ENCODE measurements at regions not wholly inside any gene's neighbourhood (a gene's known extent, or its start where the extent isn't known, plus 50 kb on each side); places are given as distances from the start of the nearest gene placed in this dataset.

- DNase-seq (ENCODE audit: low spot score): no peak
Observed at GRCh38 chr4:24164054-24164693, 274.3 kb upstream of the PPARGC1A start.

DNA sequence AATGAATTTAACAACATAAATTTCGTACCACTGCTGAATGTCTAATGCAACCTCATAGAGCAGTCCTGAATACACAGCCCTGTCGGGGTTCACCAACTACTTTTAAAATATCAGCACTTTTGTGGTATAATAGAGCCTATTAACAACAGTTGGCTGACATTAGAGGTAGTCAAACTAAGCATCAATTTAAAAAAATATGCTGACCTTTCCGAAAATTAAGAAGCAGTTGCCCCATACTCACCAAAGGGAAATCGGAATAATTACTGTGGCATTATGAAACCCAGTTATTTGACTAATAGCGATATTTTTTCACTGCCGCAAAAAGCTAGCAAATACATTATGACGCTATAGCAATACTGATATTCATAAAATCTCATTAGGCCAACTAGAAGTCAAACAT is 273.5 kb upstream of the PPARGC1A start:
- DNase-seq (ENCODE audit: low spot score): no peak

- no peak for DNase-seq (ENCODE audit: low spot score)
Observed at GRCh38 chr4:24160358-24160757, 270.5 kb upstream of the PPARGC1A start.

- no peak for DNase-seq (ENCODE audit: low spot score)
Observed at GRCh38 chr4:24158031-24158430, 268.2 kb upstream of the PPARGC1A start.

DNA sequence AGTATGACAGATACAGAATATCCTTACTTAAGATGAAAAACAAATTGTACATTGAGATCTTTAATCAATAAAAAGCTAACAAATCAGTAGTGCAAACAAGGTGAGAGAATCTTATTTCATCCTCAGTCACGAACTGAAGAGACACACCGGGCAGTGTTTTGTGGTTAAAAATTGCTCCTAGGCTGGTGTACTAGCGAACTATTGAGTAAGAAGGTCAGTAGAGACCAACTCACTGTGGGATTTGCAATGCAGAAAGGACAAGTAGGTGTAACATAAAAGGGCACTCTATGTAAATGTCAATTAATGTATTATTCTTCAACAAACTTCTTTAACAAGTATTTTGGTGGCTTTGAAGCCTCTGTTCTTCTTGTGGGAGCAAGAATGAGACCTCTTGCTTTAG is 260.2 kb upstream of the PPARGC1A start:
- DNase-seq (ENCODE audit: low spot score): no peak

- no peak for DNase-seq (ENCODE audit: low spot score)
Observed at GRCh38 chr4:24146127-24146526, 256.3 kb upstream of the PPARGC1A start.

GRCh38 chr4:24145591-24145990 is 255.7 kb upstream of the PPARGC1A start:
- DNase-seq (ENCODE audit: low spot score): no peak

DNA sequence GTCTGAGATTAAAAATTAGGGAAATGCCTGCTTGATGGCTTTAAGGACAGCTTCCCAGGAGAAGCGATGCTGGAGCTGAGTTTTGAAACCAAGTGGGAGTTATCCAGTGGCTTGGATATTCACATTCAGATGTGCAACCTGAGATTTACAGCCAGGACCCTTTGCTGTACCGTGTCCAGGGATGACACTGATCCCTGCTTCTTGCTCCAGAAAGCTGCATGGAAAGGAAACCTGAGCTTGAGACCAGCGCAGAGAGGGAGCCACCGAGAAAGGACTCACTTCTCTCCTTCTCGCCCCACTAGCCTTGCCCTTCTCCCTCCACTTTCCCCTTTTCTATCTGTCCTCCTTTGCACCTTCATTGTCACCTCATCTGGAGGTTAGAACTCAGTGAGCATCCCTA is 254.5 kb upstream of the PPARGC1A start:
- no peak for DNase-seq (ENCODE audit: low spot score)

DNA sequence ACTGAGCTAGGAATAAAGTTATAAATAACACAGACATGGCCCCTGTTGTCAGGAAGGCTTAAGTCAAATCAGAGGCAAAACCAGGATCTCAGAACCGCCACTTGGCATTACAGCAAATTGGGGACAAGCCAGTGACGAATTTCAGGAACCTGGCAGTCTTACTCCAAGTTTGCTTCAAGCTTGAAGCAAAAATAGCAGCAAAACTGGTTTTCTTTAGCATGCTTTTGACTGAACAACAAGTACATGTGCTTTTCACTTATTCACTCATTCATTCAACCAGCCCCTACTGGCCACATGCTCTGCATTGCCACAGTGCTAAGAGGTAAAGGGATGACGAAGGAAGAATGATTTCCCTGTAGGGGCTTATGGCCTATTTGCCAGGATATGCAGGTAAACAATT is 253.9 kb upstream of the PPARGC1A start:
- DNase-seq (ENCODE audit: low spot score): no peak

DNA sequence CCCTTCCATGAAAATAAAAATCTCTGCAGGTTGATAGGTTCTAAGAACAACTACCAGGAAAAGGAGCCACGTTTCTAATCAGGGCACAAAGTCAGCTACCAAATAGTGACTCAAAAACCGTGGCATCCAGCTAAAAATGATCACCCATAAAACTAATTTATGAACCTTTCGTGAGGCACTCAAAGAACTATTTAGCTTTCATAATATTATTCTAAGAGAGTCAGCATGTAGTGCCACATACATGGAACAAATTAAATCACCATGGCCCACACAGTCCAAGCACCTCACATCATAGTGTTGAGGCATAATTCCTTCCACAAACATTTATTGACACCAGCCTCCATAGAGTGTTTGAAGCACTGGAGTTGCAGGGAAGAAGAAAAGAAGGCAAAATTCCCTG is 252.0 kb upstream of the PPARGC1A start:
- no peak for DNase-seq (ENCODE audit: low spot score)

DNA sequence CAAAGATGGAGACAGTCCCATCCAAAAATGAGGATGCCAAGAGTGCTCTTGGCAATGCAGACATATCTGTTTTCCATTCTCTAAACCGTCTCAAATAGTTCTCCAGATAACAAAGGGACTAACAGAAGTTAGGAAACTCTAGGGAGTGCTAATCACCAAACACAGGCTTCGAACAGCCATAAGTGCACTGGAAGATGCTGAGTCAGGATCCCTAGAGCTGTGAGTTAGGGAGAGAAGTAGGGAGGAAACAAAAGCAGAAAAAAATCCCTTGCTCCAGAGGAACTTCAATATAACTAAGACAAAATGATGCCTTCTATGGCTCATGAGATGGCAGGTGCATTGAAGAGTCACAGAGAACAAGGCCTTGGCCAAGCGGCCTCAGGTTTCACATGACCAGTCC is 251.0 kb upstream of the PPARGC1A start:
- DNase-seq (ENCODE audit: low spot score): no peak

- DNase-seq (ENCODE audit: low spot score): no peak
Observed at GRCh38 chr4:24137671-24138601, 248.1 kb upstream of the PPARGC1A start.

DNA sequence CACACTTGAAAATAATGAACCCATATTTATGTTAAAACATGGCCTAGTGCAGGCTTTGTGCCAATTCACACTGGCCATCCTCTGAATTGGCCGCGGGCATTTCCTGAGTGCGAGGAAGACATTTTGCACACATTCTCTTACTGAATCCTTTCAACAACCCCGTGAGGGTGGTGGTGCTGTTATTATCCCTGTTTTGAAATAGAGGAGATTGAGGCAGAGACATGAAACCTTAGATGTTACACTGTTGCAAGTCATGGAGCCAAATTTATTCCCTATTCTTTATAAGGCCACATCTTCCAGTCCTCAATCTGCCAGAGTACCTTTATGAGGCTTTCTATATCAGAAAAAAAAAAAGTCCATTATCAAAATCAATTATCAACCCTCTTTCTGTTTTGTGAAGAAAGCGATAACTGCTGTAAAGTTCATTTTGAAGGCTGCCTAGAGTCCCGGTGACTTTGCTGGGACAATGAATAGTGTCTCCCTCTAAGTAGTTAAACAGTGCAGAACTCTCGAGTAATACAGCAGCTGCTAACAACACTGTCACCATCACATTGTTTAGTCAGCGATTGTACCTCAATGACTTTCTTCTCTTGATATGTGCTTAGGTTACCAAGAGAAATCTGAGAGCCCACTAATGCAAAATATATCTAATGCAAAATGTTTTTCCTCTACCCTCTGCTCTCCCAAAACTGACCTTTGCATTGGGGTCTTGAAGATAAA is 242.3 kb upstream of the PPARGC1A start:
- no peak for DNase-seq (ENCODE audit: low spot score)

DNA sequence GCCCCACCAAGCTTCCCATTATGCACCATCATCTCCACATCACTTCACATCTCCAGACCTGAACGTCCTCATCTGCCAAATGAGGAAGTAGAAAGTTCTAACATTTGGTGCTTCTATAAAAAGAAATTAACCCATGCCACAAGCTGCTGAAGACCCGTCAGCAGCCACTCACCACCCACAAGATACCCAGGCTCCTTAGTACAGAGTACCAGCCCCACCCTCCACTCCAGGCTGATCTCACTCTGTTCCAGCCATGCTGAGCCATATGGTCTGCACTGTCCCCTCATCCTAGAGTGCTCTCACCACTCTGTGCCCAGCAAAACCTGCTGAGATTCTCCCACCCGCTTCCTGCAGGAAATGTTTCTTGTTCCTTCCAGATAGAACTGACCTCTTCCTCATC is 240.8 kb upstream of the PPARGC1A start:
- no peak for DNase-seq (ENCODE audit: low spot score)

- no peak for DNase-seq (ENCODE audit: low spot score)
Observed at GRCh38 chr4:24126776-24127175, 236.9 kb upstream of the PPARGC1A start.

DNA sequence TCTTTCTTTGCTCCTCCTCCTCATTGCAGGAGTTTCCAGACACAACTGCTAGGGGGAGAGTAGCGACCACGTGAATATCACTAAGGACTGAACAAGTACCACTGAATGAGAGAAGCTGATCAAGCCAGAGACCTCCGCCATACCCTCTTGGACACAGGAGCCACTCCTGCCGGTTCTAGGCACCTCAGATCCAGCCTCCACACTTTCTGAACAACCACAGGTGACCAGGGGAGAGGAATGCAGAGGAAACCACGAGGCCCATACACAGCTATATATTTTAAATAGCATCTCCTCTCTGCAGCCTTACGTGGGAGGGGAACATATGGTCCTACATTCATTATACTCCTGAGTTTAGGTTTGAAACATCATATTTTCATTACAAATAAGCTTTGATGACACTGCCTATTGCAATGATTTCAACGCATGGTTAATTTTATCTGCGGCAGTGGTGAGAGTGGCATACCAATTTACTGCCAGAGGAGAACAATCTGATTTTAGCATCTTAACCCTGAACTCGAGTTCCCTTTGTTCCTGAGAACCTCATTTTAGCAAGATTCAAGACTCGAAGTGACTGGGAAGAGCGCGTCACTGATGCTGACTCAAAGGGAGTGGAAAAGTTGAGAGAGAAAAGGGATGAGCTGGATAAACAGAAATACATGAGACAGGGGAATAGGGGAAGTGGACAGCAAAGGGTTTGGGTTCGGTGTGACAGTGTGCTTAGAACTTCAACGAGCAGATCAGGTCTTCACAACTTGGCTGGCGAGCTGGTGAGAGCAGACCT is 231.7 kb upstream of the PPARGC1A start:
- no peak for DNase-seq (ENCODE audit: low spot score)

- DNase-seq (ENCODE audit: low spot score): no peak
Observed at GRCh38 chr4:24117975-24118374, 228.1 kb upstream of the PPARGC1A start.

DNA sequence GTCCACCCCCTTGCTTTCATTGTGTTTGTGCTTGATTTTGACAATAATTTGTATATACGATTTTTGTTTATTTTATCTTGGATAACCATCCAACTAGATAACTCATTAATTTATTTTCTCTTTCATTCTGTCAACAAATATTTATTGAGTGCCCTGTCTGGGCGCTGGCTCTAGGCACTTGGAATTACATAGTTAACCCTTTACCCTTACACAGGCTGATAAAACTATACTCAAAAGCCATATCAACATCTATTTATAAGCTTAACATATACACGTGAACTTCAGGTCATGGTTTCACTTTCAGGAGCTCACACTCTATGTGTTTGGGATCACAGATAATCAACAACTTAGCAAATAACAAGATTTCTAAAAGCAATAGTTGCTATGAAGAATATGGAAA is 226.3 kb upstream of the PPARGC1A start:
- no peak for DNase-seq (ENCODE audit: low spot score)

DNA sequence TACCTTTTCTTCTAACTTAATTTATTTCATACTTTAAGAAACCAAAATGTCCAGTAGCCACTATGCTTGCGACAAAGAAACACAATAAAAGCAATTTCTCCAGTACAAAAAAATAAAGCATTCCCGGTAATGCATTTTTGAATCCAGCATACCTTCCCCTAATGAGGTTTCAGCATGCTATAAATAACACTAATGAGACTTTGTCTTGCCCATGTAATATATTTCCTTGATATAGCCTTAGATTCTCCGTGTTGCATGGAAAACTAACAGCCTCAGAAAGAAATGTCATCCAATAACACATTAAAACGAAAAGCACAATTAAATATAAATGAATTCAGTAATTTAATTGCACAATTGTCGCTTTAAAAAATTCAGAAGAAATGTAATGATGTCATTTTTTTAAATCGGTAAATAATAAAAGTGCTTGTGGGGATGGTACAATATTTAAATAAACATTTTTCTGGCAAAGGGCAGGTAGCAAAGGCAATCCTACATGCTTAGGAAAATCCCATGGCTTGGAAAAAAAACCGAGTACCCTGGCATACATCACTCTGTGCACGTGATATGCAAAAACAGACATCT is 225.2 kb upstream of the PPARGC1A start:
- DNase-seq (ENCODE audit: low spot score): no peak

- no peak for DNase-seq (ENCODE audit: low spot score)
Observed at GRCh38 chr4:24114444-24114843, 224.6 kb upstream of the PPARGC1A start.

DNA sequence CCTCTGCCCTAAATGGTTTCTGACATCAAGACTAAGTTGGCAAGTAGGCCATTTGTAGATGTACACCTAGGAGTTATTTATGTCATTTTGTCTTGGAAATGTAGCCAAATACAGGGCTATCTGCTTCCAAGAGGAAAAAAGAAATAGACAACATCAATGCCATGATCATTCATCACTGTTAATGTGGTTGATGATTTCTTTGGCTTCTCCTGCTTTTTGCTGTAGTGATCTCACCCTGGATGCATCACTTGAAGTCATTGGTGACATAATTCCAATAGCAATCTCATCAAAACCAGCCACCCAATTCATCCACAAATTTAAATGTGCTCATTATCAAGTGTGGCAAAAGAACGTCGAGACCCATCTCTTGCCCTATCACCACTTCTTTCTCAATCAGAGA is 222.6 kb upstream of the PPARGC1A start:
- no peak for DNase-seq (ENCODE audit: low spot score)

DNA sequence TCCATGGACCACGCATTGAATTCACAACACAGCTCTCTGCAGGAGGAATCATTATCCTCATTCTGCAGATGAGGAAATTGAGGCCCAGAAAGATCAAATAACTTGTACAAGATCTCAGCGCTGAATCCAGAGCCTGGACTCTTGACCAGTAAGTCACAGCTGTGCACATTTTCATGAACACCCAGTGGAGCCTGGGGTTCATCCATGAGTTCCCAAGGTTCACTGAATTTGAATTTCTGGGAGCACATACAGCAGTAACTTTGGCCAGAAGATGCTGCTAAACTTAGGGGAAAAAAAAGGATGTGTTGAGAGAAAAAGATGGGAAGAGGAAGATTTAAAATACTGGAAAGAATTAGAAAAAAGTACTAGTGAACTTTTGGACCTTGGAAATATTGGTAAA is 218.7 kb upstream of the PPARGC1A start:
- no peak for DNase-seq (ENCODE audit: low spot score)
